Body of pancreas (tissue), 4 donors: ENCODE measurements at regions not wholly inside any gene's neighbourhood (a gene's known extent, or its start where the extent isn't known, plus 50 kb on each side); places are given as distances from the start of the nearest gene placed in this dataset.
"Not testable (repeated sequence)": the region's sequence is repeated elsewhere in the genome, so short reads cannot be mapped to it uniquely, and the experiment has no call there.

Experiments used
- CTCF ChIP-seq, 7 experiments: fragments of 450-650 bp in 4 of 7; fragments of 200-600 bp in 3 of 7; sonication (generic) in 3 of 7; IDR thresholded peaks; one replicate each; pipeline ENCODE4 v1.5.1; 2016 to 2019; ENCODE audit warnings: antibody characterized with exemption in 7 of 7
- POLR2A ChIP-seq, 3 donors: fragments of 450-650 bp; IDR thresholded peaks; one replicate each; pipeline ENCODE4 v1.6.1; 2016; ENCODE audit warnings: antibody characterized with exemption in 3 of 3, mild to moderate bottlenecking in 2 of 3

GRCh38 chr5:100066020-100066419 is 469.2 kb upstream of the FAM174A start:
- TF ChIP-seq POLR2A, CTCF (IDR thresholded peaks at IDR 0.05): not testable (repeated sequence)
